Activated T-helper 17 cell treated with anti-CD3 and anti-CD28 coated beads, Interleukin-2, amount 50 U/mL, for 72 hours (primary cell): ENCODE measurements at regions not wholly inside any gene's neighbourhood (a gene's known extent, or its start where the extent isn't known, plus 50 kb on each side); places are given as distances from the start of the nearest gene placed in this dataset.

ENCODE experiments used
- ATAC-seq: fragments of 150-1000 bp; cut with Tn5 transposase; replicated peaks from 2 replicates; pipeline ENCODE4 v1.10.0; 2021; ENCODE audit warnings: mild to moderate bottlenecking, moderate library complexity
- H3K27ac Mint-ChIP-seq: one replicate; pipeline ENCODE4 v1.8.0; 2022; ENCODE audit warnings: mixed read lengths
- H3K27me3 Mint-ChIP-seq: one replicate; pipeline ENCODE4 v1.8.0; 2022; ENCODE audit warnings: mixed read lengths
- H3K36me3 Mint-ChIP-seq: one replicate; pipeline ENCODE4 v1.8.0; 2022; ENCODE audit warnings: low read depth, mild to moderate bottlenecking, mixed read lengths
- H3K4me1 Mint-ChIP-seq: one replicate; pipeline ENCODE4 v1.8.0; 2022; ENCODE audit warnings: mixed read lengths
- H3K4me3 Mint-ChIP-seq: one replicate; pipeline ENCODE4 v1.8.0; 2022; ENCODE audit warnings: mild to moderate bottlenecking, mixed read lengths
- H3K9me3 Mint-ChIP-seq: one replicate; pipeline ENCODE4 v1.8.0; 2022; ENCODE audit warnings: mixed read lengths

- Mint-ChIP-seq H3K9me3 (no peaks in the 10 kb centered on the region), H3K4me3 (no peak overlapping the region), H3K27ac (no peak overlapping the region), H3K27me3 (peaks cover 5% of the 10 kb centered on the region), H3K4me1 (peaks cover 4% of the 10 kb centered on the region), H3K36me3 (no peaks in the 10 kb centered on the region)
- ATAC-seq = peak; percentile 34
These were observed 248.2 kb downstream of the TMX3 start for GRCh38 chr18:68466672-68467071.

- Mint-ChIP-seq H3K36me3 (no peaks in the 10 kb centered on the region), H3K27me3 (no peaks in the 10 kb centered on the region), H3K4me3 (no peak overlapping the region), H3K4me1 (peaks cover 2% of the 10 kb centered on the region), H3K9me3 (no peaks in the 10 kb centered on the region), H3K27ac (no peak overlapping the region)
- no peak for ATAC-seq
These were observed 252.1 kb downstream of the TMX3 start for GRCh38 chr18:68462766-68463165.

GRCh38 chr18:68462148-68462547 lies 252.8 kb downstream of the TMX3 start:
- no peak for ATAC-seq
- no peaks in the 10 kb centered on the region for H3K27me3 Mint-ChIP-seq
- H3K4me1 Mint-ChIP-seq = no peaks in the 10 kb centered on the region
- no peaks in the 10 kb centered on the region for H3K9me3 Mint-ChIP-seq
- H3K27ac Mint-ChIP-seq = no peak overlapping the region
- no peaks in the 10 kb centered on the region for H3K36me3 Mint-ChIP-seq
- H3K4me3 Mint-ChIP-seq = no peak overlapping the region

- H3K4me1 Mint-ChIP-seq = no peaks in the 10 kb centered on the region
- no peak overlapping the region for H3K4me3 Mint-ChIP-seq
- no peaks in the 10 kb centered on the region for H3K9me3 Mint-ChIP-seq
- H3K36me3 Mint-ChIP-seq = no peaks in the 10 kb centered on the region
- no peak overlapping the region for H3K27ac Mint-ChIP-seq
- no peaks in the 10 kb centered on the region for H3K27me3 Mint-ChIP-seq
- no peak for ATAC-seq
These were observed 253.4 kb downstream of the TMX3 start for GRCh38 chr18:68461481-68462018.

- Mint-ChIP-seq H3K9me3 (no peaks in the 10 kb centered on the region), H3K4me3 (no peak overlapping the region), H3K36me3 (no peaks in the 10 kb centered on the region), H3K4me1 (no peaks in the 10 kb centered on the region), H3K27me3 (no peaks in the 10 kb centered on the region), H3K27ac (no peak overlapping the region)
- no peak for ATAC-seq
These were observed 254.9 kb downstream of the TMX3 start for GRCh38 chr18:68459968-68460367.

- Mint-ChIP-seq H3K4me1 (no peaks in the 10 kb centered on the region), H3K36me3 (no peaks in the 10 kb centered on the region), H3K27me3 (no peaks in the 10 kb centered on the region), H3K27ac (no peak overlapping the region), H3K4me3 (no peak overlapping the region), H3K9me3 (no peaks in the 10 kb centered on the region)
- ATAC-seq = no peak
These were observed 257.9 kb downstream of the TMX3 start for GRCh38 chr18:68456985-68457384.

- no peaks in the 10 kb centered on the region for H3K4me1 Mint-ChIP-seq
- no peak for ATAC-seq
These were observed 259.7 kb downstream of the TMX3 start for GRCh38 chr18:68455229-68455603.

GRCh38 chr18:68454511-68455228 lies 260.2 kb downstream of the TMX3 start:
- no peaks in the 10 kb centered on the region for H3K9me3 Mint-ChIP-seq
- H3K27ac Mint-ChIP-seq = no peak overlapping the region
- no peak overlapping the region for H3K4me3 Mint-ChIP-seq
- H3K27me3 Mint-ChIP-seq = no peaks in the 10 kb centered on the region
- no peaks in the 10 kb centered on the region for H3K4me1 Mint-ChIP-seq
- H3K36me3 Mint-ChIP-seq = no peaks in the 10 kb centered on the region
- ATAC-seq = no peak

More at GRCh38 chr18:68455229-68455603, 259.7 kb downstream of the TMX3 start:
- Mint-ChIP-seq H3K9me3 (no peaks in the 10 kb centered on the region), H3K36me3 (no peaks in the 10 kb centered on the region), H3K27me3 (no peaks in the 10 kb centered on the region), H3K27ac (no peak overlapping the region), H3K4me3 (no peak overlapping the region)

- Mint-ChIP-seq H3K36me3 (no peaks in the 10 kb centered on the region), H3K4me1 (no peaks in the 10 kb centered on the region), H3K27me3 (peaks cover 4% of the 10 kb centered on the region), H3K27ac (no peak overlapping the region), H3K4me3 (no peak overlapping the region), H3K9me3 (peaks cover 3% of the 10 kb centered on the region)
- ATAC-seq = no peak
These were observed 265.6 kb downstream of the TMX3 start for GRCh38 chr18:68449292-68449691.

- peaks cover 5% of the 10 kb centered on the region for H3K27me3 Mint-ChIP-seq
- ATAC-seq = peak; percentile 70
- H3K27ac Mint-ChIP-seq = no peak overlapping the region
- no peaks in the 10 kb centered on the region for H3K36me3 Mint-ChIP-seq
- H3K9me3 Mint-ChIP-seq = peaks cover 4% of the 10 kb centered on the region
- no peaks in the 10 kb centered on the region for H3K4me1 Mint-ChIP-seq
- no peak overlapping the region for H3K4me3 Mint-ChIP-seq
These were observed 266.2 kb downstream of the TMX3 start for GRCh38 chr18:68448736-68449135.

GRCh38 chr18:68447286-68447685 lies 267.6 kb downstream of the TMX3 start:
- Mint-ChIP-seq H3K27me3 (peaks cover 5% of the 10 kb centered on the region), H3K4me3 (no peak overlapping the region), H3K27ac (no peak overlapping the region), H3K9me3 (peaks cover 4% of the 10 kb centered on the region), H3K36me3 (no peaks in the 10 kb centered on the region), H3K4me1 (no peaks in the 10 kb centered on the region)
- no peak for ATAC-seq

GRCh38 chr18:68445668-68446426 lies 269.1 kb downstream of the TMX3 start:
- H3K27ac Mint-ChIP-seq = no peak overlapping the region
- no peaks in the 10 kb centered on the region for H3K4me1 Mint-ChIP-seq

GRCh38 chr18:68445136-68445535 lies 269.8 kb downstream of the TMX3 start:
- Mint-ChIP-seq H3K27ac (no peak overlapping the region), H3K4me3 (no peak overlapping the region), H3K36me3 (no peaks in the 10 kb centered on the region), H3K4me1 (no peaks in the 10 kb centered on the region), H3K9me3 (peaks cover 4% of the 10 kb centered on the region), H3K27me3 (peaks cover 5% of the 10 kb centered on the region)
- ATAC-seq = no peak

More at GRCh38 chr18:68445668-68446426, 269.1 kb downstream of the TMX3 start:
- H3K36me3 Mint-ChIP-seq = no peaks in the 10 kb centered on the region
- H3K9me3 Mint-ChIP-seq = peaks cover 4% of the 10 kb centered on the region
- ATAC-seq = no peak
- H3K27me3 Mint-ChIP-seq = peaks cover 5% of the 10 kb centered on the region
- H3K4me3 Mint-ChIP-seq = no peak overlapping the region

- Mint-ChIP-seq H3K4me1 (peaks cover 4% of the 10 kb centered on the region), H3K27me3 (peaks cover 5% of the 10 kb centered on the region), H3K9me3 (peaks cover 4% of the 10 kb centered on the region), H3K27ac (no peak overlapping the region), H3K36me3 (no peaks in the 10 kb centered on the region), H3K4me3 (no peak overlapping the region)
- ATAC-seq = no peak
These were observed 273.7 kb downstream of the TMX3 start for GRCh38 chr18:68441241-68441640.

GRCh38 chr18:68440433-68440832 lies 274.5 kb downstream of the TMX3 start:
- Mint-ChIP-seq H3K27me3 (peaks cover 5% of the 10 kb centered on the region), H3K27ac (no peak overlapping the region), H3K4me3 (no peak overlapping the region), H3K9me3 (peaks cover 4% of the 10 kb centered on the region), H3K36me3 (no peaks in the 10 kb centered on the region), H3K4me1 (peaks cover 5% of the 10 kb centered on the region)
- no peak for ATAC-seq
